WERI-Rb-1 (cell line): ENCODE measurements at regions not wholly inside any gene's neighbourhood (a gene's known extent, or its start where the extent isn't known, plus 50 kb on each side); places are given as distances from the start of the nearest gene placed in this dataset.
"Not testable (repeated sequence)": the region's sequence is repeated elsewhere in the genome, so short reads cannot be mapped to it uniquely, and the experiment has no call there.

Experiments used
- DNase-seq: peaks from one replicate; pipeline ENCODE4 v3.0.0-alpha.2; 2020
- H3K27ac ChIP-seq: fragments of 250-450 bp; sonication (Bioruptor Pico); 2 replicates; pipeline ENCODE4 v1.5.1; 2020; ENCODE audit warnings: mild to moderate bottlenecking, moderate library complexity
- H3K27me3 ChIP-seq: fragments of 250-450 bp; sonication (Bioruptor Pico); 2 replicates; pipeline ENCODE4 v1.5.1; 2021; ENCODE audit warnings: mild to moderate bottlenecking, low read depth, moderate library complexity; ENCODE audit not compliant: insufficient read depth, severe bottlenecking
- H3K36me3 ChIP-seq: fragments of 250-450 bp; sonication (Bioruptor Pico); 2 replicates; pipeline ENCODE4 v1.5.1; 2020; ENCODE audit warnings: mild to moderate bottlenecking, moderate library complexity
- H3K4me3 ChIP-seq: 2 replicates; pipeline ENCODE4 v1.5.1; 2011; ENCODE audit warnings: low read depth, mild to moderate bottlenecking, control low read depth, low read length
- H3K9me3 ChIP-seq: fragments of 250-450 bp; sonication (Bioruptor Pico); 2 replicates; pipeline ENCODE4 v1.5.1; 2021; ENCODE audit warnings: mild to moderate bottlenecking, moderate library complexity; ENCODE audit not compliant: severe bottlenecking
- CTCF ChIP-seq: IDR thresholded peaks from 2 replicates; pipeline ENCODE4 v1.5.1; 2011; ENCODE audit warnings: low read depth, mild to moderate bottlenecking, control low read depth, inconsistent platforms, low read length

- TF ChIP-seq CTCF, result no peak
- Histone ChIP-seq H3K9me3 (no peaks in the 10 kb centered on the region), H3K27ac (no peak overlapping the region), H3K27me3 (no peaks in the 10 kb centered on the region), H3K4me3 (no peak overlapping the region), H3K36me3 (no peaks in the 10 kb centered on the region)
- no peak for DNase-seq
Observed at GRCh38 chr7:131077735-131078134, 249.9 kb upstream of the MKLN1 start.

- H3K4me3 ChIP-seq, result no peak overlapping the region
Observed at GRCh38 chr7:131080754-131081153, 246.9 kb upstream of the MKLN1 start.

GRCh38 chr7:131081308-131081707, 246.4 kb upstream of the MKLN1 start:
- Histone ChIP-seq H3K9me3 (no peaks in the 10 kb centered on the region), H3K36me3 (no peaks in the 10 kb centered on the region)

More at GRCh38 chr7:131080754-131081153, 246.9 kb upstream of the MKLN1 start:
- TF ChIP-seq CTCF, result no peak
- H3K36me3 ChIP-seq, result no peaks in the 10 kb centered on the region
- H3K27me3 ChIP-seq, result no peaks in the 10 kb centered on the region
- no peaks in the 10 kb centered on the region for H3K9me3 ChIP-seq
- H3K27ac ChIP-seq, result no peak overlapping the region
- no peak for DNase-seq

GRCh38 chr7:131083781-131084180, 243.9 kb upstream of the MKLN1 start:
- H3K27ac ChIP-seq, result no peak overlapping the region
- no peak for DNase-seq
- TF ChIP-seq CTCF, result no peak
- H3K9me3 ChIP-seq, result no peaks in the 10 kb centered on the region
- no peak overlapping the region for H3K4me3 ChIP-seq
- H3K36me3 ChIP-seq, result no peaks in the 10 kb centered on the region
- H3K27me3 ChIP-seq, result no peaks in the 10 kb centered on the region

More at GRCh38 chr7:131081308-131081707, 246.4 kb upstream of the MKLN1 start:
- Histone ChIP-seq H3K27ac (no peak overlapping the region), H3K27me3 (no peaks in the 10 kb centered on the region), H3K4me3 (no peak overlapping the region)
- no peak for TF ChIP-seq CTCF
- no peak for DNase-seq

- not testable (repeated sequence) for H3K4me3 ChIP-seq, H3K27ac ChIP-seq, H3K9me3 ChIP-seq, H3K36me3 ChIP-seq, H3K27me3 ChIP-seq, DNase-seq
Observed at GRCh38 chr7:131084336-131084735, 243.3 kb upstream of the MKLN1 start.

GRCh38 chr7:131087756-131088658, 239.7 kb upstream of the MKLN1 start:
- Histone ChIP-seq H3K4me3 (no peak overlapping the region), H3K27me3 (no peaks in the 10 kb centered on the region), H3K36me3 (no peaks in the 10 kb centered on the region), H3K27ac (no peak overlapping the region), H3K9me3 (no peaks in the 10 kb centered on the region)
- no peak for DNase-seq
- no peak for TF ChIP-seq CTCF
